ENCODE measurements at regions not wholly inside any gene's neighbourhood (a gene's known extent, or its start where the extent isn't known, plus 50 kb on each side); places are given as distances from the start of the nearest gene placed in this dataset.

DNA sequence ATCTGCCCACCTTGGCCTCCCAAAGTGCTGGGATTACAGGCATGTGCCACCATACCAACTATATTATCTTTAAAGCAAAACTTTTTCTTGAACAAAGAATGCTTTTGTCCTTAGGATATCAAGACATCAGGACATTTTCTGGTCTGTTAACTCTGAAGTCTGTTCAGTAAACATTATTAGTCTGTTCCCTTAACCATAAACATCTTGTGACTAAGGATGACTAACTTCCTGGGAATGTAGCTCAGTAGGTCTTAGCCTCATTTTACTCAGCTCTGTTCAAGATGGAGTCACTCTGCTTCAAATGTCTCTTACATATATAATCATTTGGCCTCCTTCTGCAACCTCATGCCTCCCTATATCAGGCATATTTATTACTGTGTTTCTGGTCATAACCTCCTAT lies 122.9 kb downstream of the UBE2NL start:
- in situ Hi-C loops (cut with MboI) (no loop called here), intact Hi-C loops (cut with micrococcal nuclease) (no loop called here)
- H3K4me1 ChIP-seq (replicated peaks in 1 of 2; ENCODE audit: control insufficient read depth in 2 of 2, insufficient read depth in 2 of 2, low read length in 2 of 2) = no peaks in the 10 kb centered on the region
- H3K9me3 ChIP-seq (replicated peaks; ENCODE audit: control insufficient read depth, insufficient read depth, low read depth, low read length) = no peaks in the 10 kb centered on the region
- no peak overlapping the region for H3K4me3 ChIP-seq
- H3K27ac ChIP-seq (ENCODE audit: extremely low read depth, low read depth, low read length) = no peak overlapping the region
- no peaks in the 10 kb centered on the region for H3K79me2 ChIP-seq (ENCODE audit: control insufficient read depth, insufficient read depth, low read length)
- no peaks in the 10 kb centered on the region for H3K36me3 ChIP-seq (ENCODE audit: control insufficient read depth, insufficient read depth, low read length)
- no TSS peak for BruUV-seq (replicated peaks)
- no peak overlapping the region for H3K9ac ChIP-seq (ENCODE audit: insufficient read depth in 1 of 2, low read depth in 2 of 2, low read length in 2 of 2)
- no peak for FAIRE-seq
- ChIA-PET CTCF (ENCODE audit: low intra/inter-chr PET ratio) (no interaction called here), POLR2A (no interaction called here)
- no peak overlapping the region for H3K4me2 ChIP-seq (ENCODE audit: insufficient read depth, low read length)
- H3K9me1 ChIP-seq (ENCODE audit: control insufficient read depth, insufficient read depth, low read length) = no peaks in the 10 kb centered on the region
- no peak for ATAC-seq
- H2AFZ ChIP-seq (ENCODE audit: low read depth, low read length) = no peak overlapping the region
- DNase-seq (ENCODE audit: extremely low read depth in 1 of 4, low spot score in 3 of 4) = no peak
- H4K20me1 ChIP-seq (replicated peaks; ENCODE audit: control insufficient read depth, insufficient read depth, low read length) = no peaks in the 10 kb centered on the region
- H3K27me3 ChIP-seq (ENCODE audit: control insufficient read depth in 2 of 2, insufficient read depth in 2 of 2, low read length in 2 of 2) = no peaks in the 10 kb centered on the region
- TF ChIP-seq HMG20A (CRISPR knock-in tag; conservative IDR thresholded peaks at IDR 0.05) (no peak), ZNF431 (CRISPR knock-in tag; IDR thresholded peaks at IDR 0.05) (no peak), MTA3 (IDR thresholded peaks at IDR 0.05; ENCODE audit: borderline replicate concordance) (no peak), E2F1 (CRISPR knock-in tag; IDR thresholded peaks at IDR 0.05) (no peak), BACH1 (tag; IDR thresholded peaks at IDR 0.05) (no peak), TARDBP (IDR thresholded peaks at IDR 0.05) (no peak), RBFOX2 (IDR thresholded peaks at IDR 0.05; ENCODE audit: low read depth, low read length) (no peak), LCOR (CRISPR knock-in tag; IDR thresholded peaks at IDR 0.05) (no peak), MITF (IDR thresholded peaks at IDR 0.05) (no peak), TAL1 (IDR thresholded peaks at IDR 0.05) (no peak), RUNX1 (IDR thresholded peaks at IDR 0.05; ENCODE audit: low read depth) (no peak), BRD9 (IDR thresholded peaks at IDR 0.05; ENCODE audit: low read depth, partially characterized antibody) (no peak), PHF21A (IDR thresholded peaks at IDR 0.05; ENCODE audit: borderline replicate concordance, low read depth) (no peak), ZNF280A (IDR thresholded peaks at IDR 0.05; ENCODE audit: low read depth, partially characterized antibody) (no peak)
- TF ChIP-seq, protein P1, sequence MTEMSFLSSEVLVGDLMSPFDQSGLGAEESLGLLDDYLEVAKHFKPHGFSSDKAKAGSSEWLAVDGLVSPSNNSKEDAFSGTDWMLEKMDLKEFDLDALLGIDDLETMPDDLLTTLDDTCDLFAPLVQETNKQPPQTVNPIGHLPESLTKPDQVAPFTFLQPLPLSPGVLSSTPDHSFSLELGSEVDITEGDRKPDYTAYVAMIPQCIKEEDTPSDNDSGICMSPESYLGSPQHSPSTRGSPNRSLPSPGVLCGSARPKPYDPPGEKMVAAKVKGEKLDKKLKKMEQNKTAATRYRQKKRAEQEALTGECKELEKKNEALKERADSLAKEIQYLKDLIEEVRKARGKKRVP (CRISPR knock-in tag; IDR thresholded peaks at IDR 0.05) = no peak
- TF ChIP-seq, protein P2, sequence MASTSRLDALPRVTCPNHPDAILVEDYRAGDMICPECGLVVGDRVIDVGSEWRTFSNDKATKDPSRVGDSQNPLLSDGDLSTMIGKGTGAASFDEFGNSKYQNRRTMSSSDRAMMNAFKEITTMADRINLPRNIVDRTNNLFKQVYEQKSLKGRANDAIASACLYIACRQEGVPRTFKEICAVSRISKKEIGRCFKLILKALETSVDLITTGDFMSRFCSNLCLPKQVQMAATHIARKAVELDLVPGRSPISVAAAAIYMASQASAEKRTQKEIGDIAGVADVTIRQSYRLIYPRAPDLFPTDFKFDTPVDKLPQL (IDR thresholded peaks at IDR 0.05; ENCODE audit: extremely low read depth, insufficient read length) = no peak
